ENCODE measurements at regions not wholly inside any gene's neighbourhood (a gene's known extent, or its start where the extent isn't known, plus 50 kb on each side); places are given as distances from the start of the nearest gene placed in this dataset.
A peak's percentile ranks its signal among the peaks of the same experiment; 100 is the strongest.

DNA sequence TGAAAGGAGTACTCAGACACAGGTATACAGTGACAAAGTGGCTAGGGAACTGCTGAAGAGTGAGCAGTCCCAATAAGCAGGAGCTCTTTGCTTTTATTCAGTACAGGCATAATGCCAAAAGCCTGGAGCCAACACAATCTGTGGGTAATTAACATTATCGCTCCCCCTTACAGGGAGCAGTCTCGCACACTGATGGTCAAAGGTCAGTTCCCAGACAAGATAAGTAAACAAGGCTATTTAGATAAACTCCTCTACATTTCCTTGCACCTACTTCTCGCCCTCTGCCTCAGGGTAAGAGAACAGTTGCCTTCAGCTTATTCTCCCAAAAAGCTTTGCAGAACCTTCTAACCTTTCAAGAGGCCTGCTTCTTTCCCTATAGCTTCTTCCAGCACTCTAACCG is 73.9 kb upstream of the TAF9B start:
- no peak for DNase-seq (ENCODE audit: low read depth)

DNA sequence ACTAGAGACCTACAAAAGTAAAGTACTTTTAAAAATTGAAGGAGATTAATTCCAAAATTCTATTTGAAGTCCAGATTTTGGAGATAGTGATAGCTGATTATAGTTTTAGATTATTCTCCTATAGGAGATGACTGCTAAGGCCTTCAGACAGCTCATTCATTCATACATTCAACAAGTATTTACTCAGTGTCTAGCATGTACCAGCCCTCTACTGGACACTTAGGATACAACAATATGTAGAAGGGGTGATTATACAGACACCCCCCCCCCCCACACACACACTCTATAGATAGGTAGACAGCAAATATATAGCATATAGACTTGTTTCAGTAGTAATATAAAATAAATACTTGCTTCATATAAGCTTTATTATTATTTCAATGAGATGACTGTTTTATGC is 60.4 kb upstream of the TAF9B start:
- DNase-seq (ENCODE audit: low read depth), result peak; percentile 2
